HS-27A (cell line): ENCODE measurements at regions not wholly inside any gene's neighbourhood (a gene's known extent, or its start where the extent isn't known, plus 50 kb on each side); places are given as distances from the start of the nearest gene placed in this dataset.
"Not testable (repeated sequence)": the region's sequence is repeated elsewhere in the genome, so short reads cannot be mapped to it uniquely, and the experiment has no call there.

Experiments used
- DNase-seq: peaks from one replicate; pipeline ENCODE4 v3.0.0-alpha.2; 2012; ENCODE audit warnings: low read depth, missing footprints

- DNase-seq, result no peak
Observed at GRCh38 chr5:157944077-157944633, 85.2 kb upstream of the CLINT1 start.

DNA sequence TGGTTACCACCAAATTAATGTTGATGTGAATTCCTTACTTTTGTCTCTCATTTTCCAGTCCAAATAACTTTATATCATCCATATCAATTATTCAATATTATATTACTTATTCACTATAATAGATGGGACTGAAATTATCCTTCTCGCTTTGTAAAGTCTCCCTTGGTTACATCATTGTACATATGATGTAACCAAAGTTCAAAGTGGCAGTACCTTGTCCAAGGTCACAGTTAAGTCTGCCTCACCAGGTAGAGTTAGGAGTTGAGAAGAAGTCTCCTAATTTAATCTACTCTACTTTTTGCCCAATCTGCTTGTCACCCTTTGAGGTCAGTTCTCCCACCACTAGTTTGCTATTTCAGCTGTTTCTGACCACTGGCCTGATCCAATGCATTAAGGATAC lies 83.7 kb upstream of the CLINT1 start:
- DNase-seq, result no peak

- DNase-seq, result no peak
Observed at GRCh38 chr5:157941616-157942015, 82.7 kb upstream of the CLINT1 start.

DNA sequence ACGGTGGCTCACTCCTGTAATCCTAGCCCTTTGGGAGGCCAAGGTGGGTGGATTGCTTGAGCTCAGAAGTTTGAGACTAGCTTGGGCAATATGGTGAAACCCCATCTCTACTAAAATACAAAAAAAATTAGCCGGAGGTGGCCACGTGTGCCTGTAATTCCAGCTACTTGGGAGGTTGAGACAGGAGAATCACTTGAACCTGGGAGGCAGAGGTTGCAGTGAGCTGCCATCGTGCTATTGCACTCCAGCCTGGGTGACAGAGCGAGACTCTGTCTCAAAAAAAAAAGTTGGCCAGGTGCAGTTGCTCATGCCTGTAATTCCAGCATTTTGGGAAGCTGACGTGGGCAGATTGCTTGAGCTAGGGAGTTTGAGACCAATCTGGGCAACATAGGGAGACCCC lies 79.2 kb upstream of the CLINT1 start:
- not testable (repeated sequence) for DNase-seq

GRCh38 chr5:157936776-157937501 lies 78.0 kb upstream of the CLINT1 start:
- DNase-seq, result not testable (repeated sequence)

GRCh38 chr5:157934600-157934999 lies 75.7 kb upstream of the CLINT1 start:
- DNase-seq, result no peak

DNA sequence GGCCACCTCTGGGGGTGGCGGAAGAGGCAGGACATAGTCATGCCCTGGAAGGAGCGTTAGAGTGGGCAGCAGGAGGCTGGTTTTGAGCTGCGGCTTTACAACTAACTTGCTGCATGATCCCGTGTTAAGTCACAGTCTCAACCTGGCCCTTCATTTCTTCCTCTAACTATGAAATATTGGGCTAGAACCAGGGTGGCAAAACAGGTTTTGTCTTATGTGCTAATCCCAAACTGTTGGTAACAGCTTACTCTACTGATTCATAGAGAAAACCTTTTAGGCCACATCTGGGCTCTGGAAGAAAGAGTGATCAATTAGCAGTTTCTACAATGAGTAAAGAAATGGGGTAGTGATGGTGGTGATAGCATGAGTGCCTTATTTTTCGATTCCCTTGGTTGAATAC lies 74.1 kb upstream of the CLINT1 start:
- DNase-seq, result no peak

GRCh38 chr5:157930710-157931109 lies 71.8 kb upstream of the CLINT1 start:
- no peak for DNase-seq

DNA sequence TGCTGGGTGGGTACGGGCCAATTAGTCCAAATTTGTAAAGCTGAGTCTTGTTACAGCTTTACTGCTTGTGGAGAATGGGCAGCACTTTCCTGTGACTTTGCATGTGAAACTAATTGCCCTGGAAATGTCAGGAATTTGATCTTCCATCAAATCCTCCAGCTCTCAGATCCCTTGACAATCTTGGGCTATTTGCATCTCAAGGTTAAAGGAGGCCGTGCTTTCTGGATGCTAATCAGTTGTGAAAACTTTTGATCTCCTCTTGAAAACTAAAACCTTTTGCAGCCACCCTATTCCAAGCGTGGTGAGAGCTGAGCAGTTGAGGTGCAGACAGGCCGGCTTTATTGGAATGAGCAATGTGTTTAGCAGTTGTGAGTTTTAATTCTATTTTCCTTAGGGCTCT lies 68.0 kb upstream of the CLINT1 start:
- DNase-seq, result no peak

- no peak for DNase-seq
Observed at GRCh38 chr5:157925786-157926671, 67.1 kb upstream of the CLINT1 start.

- no peak for DNase-seq
Observed at GRCh38 chr5:157924931-157925729, 66.2 kb upstream of the CLINT1 start.

DNA sequence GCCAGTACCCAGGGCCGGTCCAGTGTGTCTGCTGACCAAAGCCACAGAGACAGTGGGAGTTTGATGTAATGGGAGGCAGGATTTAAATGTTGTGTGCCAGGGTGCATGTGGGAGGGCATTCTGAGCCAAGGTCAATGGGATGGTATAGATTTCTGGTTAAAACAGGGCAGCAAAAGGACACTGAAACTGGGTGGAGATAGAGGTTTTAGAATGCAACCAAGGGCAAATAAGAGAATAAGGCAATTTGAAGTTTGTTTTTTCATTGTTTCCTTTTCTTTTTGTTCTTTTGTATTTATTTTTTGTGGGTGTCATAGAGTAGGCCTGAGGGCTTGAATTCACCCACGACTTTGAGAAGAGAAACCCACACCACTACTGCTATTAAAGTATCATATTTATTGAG lies 65.5 kb upstream of the CLINT1 start:
- DNase-seq, result no peak

DNA sequence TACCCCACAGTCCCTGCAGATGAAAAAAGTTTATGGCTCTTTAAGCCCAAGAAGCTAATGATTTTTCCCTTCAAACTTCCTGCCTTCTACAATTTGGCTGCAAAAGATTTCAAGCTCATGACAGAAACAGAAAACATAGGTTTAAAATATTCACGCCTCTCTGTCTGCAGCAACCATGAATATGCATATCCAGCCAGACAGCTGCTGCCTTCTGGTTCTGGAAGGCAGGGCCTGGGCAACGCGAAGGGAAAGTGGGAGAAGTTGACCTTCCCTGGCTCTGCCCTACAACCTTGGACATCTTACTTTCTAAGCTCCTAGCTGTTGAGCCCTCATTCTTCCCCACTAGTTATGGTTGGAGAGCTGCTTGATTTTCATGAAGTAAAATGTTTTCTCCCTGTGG lies 64.8 kb upstream of the CLINT1 start:
- no peak for DNase-seq

DNA sequence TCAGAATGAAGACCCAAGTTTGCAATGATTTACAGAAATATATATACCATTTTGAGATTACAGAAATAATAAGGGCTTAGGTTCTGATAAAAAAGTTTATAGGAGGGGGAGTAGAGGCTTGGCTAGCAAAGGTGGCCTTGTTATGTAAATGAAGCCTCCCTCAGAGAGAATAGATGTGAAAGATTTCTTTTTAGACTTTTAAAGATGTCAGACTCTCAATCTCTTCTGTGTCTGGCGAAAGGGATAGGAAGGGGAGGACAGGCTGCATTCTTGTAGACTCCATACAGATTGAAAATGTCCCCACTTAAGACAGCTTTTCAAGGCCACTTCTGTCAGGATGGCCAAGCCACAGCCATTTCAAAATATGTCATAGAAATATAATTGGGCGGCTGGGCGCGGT lies 63.1 kb upstream of the CLINT1 start:
- DNase-seq, result no peak

DNA sequence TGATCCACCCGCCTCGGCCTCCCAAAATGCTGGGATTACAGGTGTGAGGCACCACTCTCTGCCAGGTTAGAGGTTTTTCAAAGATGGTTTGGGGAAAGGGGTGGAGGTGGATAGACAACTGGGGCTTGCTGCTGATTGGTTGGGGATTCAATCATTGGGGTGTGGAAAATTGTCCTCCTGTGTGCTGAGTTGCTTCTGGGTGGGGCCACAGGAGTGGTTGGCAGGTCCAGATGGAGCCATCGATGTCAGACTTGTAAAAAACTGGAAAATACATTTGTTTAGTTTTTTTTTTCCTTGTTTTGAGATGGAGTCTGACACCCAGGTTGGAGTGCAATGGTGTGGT lies 61.9 kb upstream of the CLINT1 start:
- DNase-seq, result no peak

DNA sequence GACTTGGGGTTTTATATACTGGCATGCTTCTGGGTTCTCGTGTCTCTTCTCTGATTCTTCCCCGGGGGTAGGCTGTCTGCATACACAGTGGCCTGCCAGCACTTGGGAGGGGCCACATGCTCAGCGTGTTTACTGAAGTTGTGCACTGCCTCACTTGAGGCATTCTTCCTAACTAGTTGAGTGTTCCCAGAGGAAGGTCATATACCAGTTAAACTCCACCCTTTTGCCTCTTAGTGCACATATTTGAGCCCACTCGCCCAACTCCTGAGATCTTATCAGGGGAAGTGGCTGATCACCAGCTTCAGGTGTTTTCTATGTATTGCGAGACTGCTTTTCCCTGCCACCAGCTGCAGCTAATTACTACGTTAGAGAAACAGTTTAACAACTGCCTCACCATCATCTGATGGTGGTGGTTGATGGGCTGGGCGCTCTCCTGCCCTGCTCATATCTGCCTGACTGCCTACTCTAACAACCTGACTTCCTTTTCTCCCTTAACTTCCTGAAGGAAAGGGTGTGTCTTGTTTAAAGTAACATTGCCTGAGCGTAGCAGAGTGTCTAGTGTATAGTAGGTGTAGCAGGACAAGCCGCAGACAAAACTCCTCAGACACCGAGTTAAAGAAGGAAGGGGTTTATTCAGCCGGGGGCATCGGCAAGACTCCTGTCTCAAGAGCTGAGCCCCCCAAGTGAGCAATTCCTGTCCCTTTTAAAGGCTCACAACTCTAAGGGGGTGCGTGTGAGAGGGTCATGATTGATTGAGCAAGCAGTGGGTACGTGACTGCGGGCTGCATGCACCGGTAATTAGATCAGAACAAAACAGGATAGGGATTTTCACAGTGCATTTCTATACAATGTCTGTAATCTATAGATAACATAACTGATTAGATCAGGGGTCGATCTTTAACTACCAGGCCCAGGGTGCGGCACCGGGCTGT lies 60.1 kb upstream of the CLINT1 start:
- no peak for DNase-seq

GRCh38 chr5:157917899-157918809 lies 59.2 kb upstream of the CLINT1 start:
- DNase-seq, result no peak

DNA sequence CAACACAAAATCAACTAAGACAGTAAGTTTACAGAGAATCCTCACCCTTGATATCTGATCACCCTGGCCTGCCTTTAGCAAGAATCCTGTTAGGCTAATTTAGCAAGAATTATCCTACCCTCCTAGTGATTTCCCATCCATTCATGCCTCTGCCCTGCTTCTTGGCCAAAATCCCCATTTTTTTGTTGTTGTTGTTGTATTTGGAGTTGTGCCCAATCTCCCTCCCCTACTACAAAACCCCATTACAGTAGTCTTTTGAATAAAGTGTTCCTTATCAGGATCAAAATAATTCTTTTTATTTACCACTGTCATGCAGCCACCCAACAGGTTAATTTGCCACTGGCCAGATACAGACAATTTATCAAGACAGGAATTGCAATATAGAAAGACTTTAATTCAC lies 58.5 kb upstream of the CLINT1 start:
- no peak for DNase-seq

DNA sequence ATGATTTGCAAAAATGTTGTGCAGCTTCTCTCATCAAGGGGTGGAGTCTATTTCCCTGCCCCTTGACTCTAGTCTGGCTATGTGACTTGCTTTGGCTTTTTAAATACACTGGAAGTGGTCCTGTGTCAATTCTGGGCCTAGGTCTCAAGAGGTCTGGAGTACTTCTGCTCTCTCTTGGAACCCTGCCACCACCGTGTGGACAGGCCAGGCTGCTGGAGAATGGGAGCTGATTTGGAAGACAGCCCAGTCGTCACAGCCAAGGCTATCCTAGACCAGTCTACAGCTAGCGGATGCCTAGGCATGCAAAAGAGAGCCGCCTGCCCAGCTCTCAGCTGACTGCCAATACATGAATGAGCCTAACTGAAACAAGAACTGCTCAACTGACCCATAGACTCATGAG lies 56.7 kb upstream of the CLINT1 start:
- no peak for DNase-seq

- DNase-seq, result no peak
Observed at GRCh38 chr5:157914151-157914788, 55.3 kb upstream of the CLINT1 start.
